HUES6 (cell line): ENCODE measurements at regions not wholly inside any gene's neighbourhood (a gene's known extent, or its start where the extent isn't known, plus 50 kb on each side); places are given as distances from the start of the nearest gene placed in this dataset.
"Not testable (repeated sequence)": the region's sequence is repeated elsewhere in the genome, so short reads cannot be mapped to it uniquely, and the experiment has no call there.

Experiments used
- H3K27ac ChIP-seq: 2 replicates; pipeline ENCODE4 v1.7.0; 2013; ENCODE audit warnings: low read depth, mild to moderate bottlenecking, low read length, inconsistent platforms
- H3K27me3 ChIP-seq: 2 replicates; pipeline ENCODE4 v1.6.1; 2013; ENCODE audit warnings: low read length; ENCODE audit not compliant: control insufficient read depth, insufficient read depth
- H3K36me3 ChIP-seq: 2 replicates; pipeline ENCODE4 v1.6.1; 2013; ENCODE audit warnings: low read length; ENCODE audit not compliant: control insufficient read depth, insufficient read depth
- H3K4me1 ChIP-seq: 2 replicates; pipeline ENCODE4 v1.6.1; 2013; ENCODE audit warnings: low read length; ENCODE audit not compliant: control insufficient read depth, insufficient read depth
- H3K4me3 ChIP-seq: 2 replicates; pipeline ENCODE4 v1.5.1; 2013; ENCODE audit warnings: low read depth, low read length
- H3K9ac ChIP-seq: one replicate; pipeline ENCODE4 v1.6.1; 2013; ENCODE audit warnings: mild to moderate bottlenecking, low read length
- H3K9me3 ChIP-seq: 2 replicates; pipeline ENCODE4 v1.6.1; 2013; ENCODE audit warnings: low read depth, low read length; ENCODE audit not compliant: control insufficient read depth, insufficient read depth

GRCh38 chr4:119977076-119977940 lies 89.3 kb downstream of the MAD2L1 start:
- peaks cover 15% of the 10 kb centered on the region for H3K4me1 ChIP-seq
- H3K36me3 ChIP-seq, result no peaks in the 10 kb centered on the region
- no peaks in the 10 kb centered on the region for H3K27me3 ChIP-seq
- no peaks in the 10 kb centered on the region for H3K9me3 ChIP-seq
- H3K27ac ChIP-seq, result no peak overlapping the region
- H3K9ac ChIP-seq, result no peak overlapping the region
- no peak overlapping the region for H3K4me3 ChIP-seq

GRCh38 chr4:119971431-119972084 lies 95.1 kb downstream of the MAD2L1 start:
- Histone ChIP-seq H3K36me3 (no peaks in the 10 kb centered on the region), H3K9me3 (no peaks in the 10 kb centered on the region), H3K27me3 (no peaks in the 10 kb centered on the region), H3K27ac (no peak overlapping the region), H3K9ac (no peak overlapping the region), H3K4me3 (no peak overlapping the region), H3K4me1 (peaks cover 1% of the 10 kb centered on the region; the same call in 1 of the 2 replicates)

- peaks cover 12% of the 10 kb centered on the region for H3K4me1 ChIP-seq
- H3K4me3 ChIP-seq, result no peak overlapping the region
- no peaks in the 10 kb centered on the region for H3K27me3 ChIP-seq
- no peak overlapping the region for H3K27ac ChIP-seq
- no peaks in the 10 kb centered on the region for H3K9me3 ChIP-seq
- no peak overlapping the region for H3K9ac ChIP-seq
- H3K36me3 ChIP-seq, result no peaks in the 10 kb centered on the region
These were observed 104.0 kb downstream of the MAD2L1 start for GRCh38 chr4:119962631-119963030.

- no peaks in the 10 kb centered on the region; the same call in 1 of the 2 replicates for H3K9me3 ChIP-seq
- H3K27me3 ChIP-seq, result no peaks in the 10 kb centered on the region
- H3K36me3 ChIP-seq, result no peaks in the 10 kb centered on the region
- peaks cover 12% of the 10 kb centered on the region for H3K4me1 ChIP-seq
- H3K27ac ChIP-seq, result no peak overlapping the region
- no peak overlapping the region for H3K9ac ChIP-seq
- no peak overlapping the region for H3K4me3 ChIP-seq
These were observed 107.7 kb downstream of the MAD2L1 start for GRCh38 chr4:119958983-119959382.

- no peak overlapping the region for H3K4me3 ChIP-seq
These were observed 111.4 kb downstream of the MAD2L1 start for GRCh38 chr4:119955256-119955655.

GRCh38 chr4:119954487-119954886 lies 112.2 kb downstream of the MAD2L1 start:
- not testable (repeated sequence) for H3K27me3 ChIP-seq, H3K9me3 ChIP-seq, H3K4me1 ChIP-seq, H3K9ac ChIP-seq, H3K27ac ChIP-seq, H3K36me3 ChIP-seq
- 0 out of 2 replicates have a peak overlapping the region, but pooled peaks have one; percentile 9 for H3K4me3 ChIP-seq

More at GRCh38 chr4:119955256-119955655, 111.4 kb downstream of the MAD2L1 start:
- Histone ChIP-seq H3K4me1 (no peaks in the 10 kb centered on the region), H3K27ac (no peak overlapping the region), H3K9me3 (no peaks in the 10 kb centered on the region; the same call in 1 of the 2 replicates), H3K9ac (no peak overlapping the region), H3K36me3 (no peaks in the 10 kb centered on the region), H3K27me3 (no peaks in the 10 kb centered on the region)

- H3K4me3 ChIP-seq, result no peak overlapping the region
- H3K36me3 ChIP-seq, result no peaks in the 10 kb centered on the region
- H3K9me3 ChIP-seq, result no peaks in the 10 kb centered on the region
- H3K4me1 ChIP-seq, result no peaks in the 10 kb centered on the region
- no peak overlapping the region for H3K9ac ChIP-seq
- H3K27me3 ChIP-seq, result no peaks in the 10 kb centered on the region
- no peak overlapping the region for H3K27ac ChIP-seq
These were observed 120.3 kb downstream of the MAD2L1 start for GRCh38 chr4:119946359-119946758.

GRCh38 chr4:119942806-119943205 lies 123.8 kb downstream of the MAD2L1 start:
- H3K27ac ChIP-seq, result no peak overlapping the region
- no peak overlapping the region for H3K4me3 ChIP-seq
- H3K9ac ChIP-seq, result no peak overlapping the region
- no peaks in the 10 kb centered on the region for H3K9me3 ChIP-seq
- no peaks in the 10 kb centered on the region for H3K36me3 ChIP-seq
- H3K4me1 ChIP-seq, result no peaks in the 10 kb centered on the region
- no peaks in the 10 kb centered on the region for H3K27me3 ChIP-seq

GRCh38 chr4:119940557-119940956 lies 126.1 kb downstream of the MAD2L1 start:
- Histone ChIP-seq H3K4me3 (no peak overlapping the region), H3K4me1 (no peaks in the 10 kb centered on the region), H3K27me3 (no peaks in the 10 kb centered on the region), H3K9ac (no peak overlapping the region), H3K9me3 (no peaks in the 10 kb centered on the region), H3K27ac (no peak overlapping the region), H3K36me3 (no peaks in the 10 kb centered on the region)

- Histone ChIP-seq H3K9ac (no peak overlapping the region), H3K4me3 (no peak overlapping the region), H3K27ac (no peak overlapping the region), H3K27me3 (no peaks in the 10 kb centered on the region), H3K4me1 (no peaks in the 10 kb centered on the region), H3K36me3 (no peaks in the 10 kb centered on the region), H3K9me3 (no peaks in the 10 kb centered on the region)
These were observed 127.3 kb downstream of the MAD2L1 start for GRCh38 chr4:119939071-119939995.
